Progenitor cell of endocrine pancreas (in vitro differentiated cells): ENCODE measurements at regions not wholly inside any gene's neighbourhood (a gene's known extent, or its start where the extent isn't known, plus 50 kb on each side); places are given as distances from the start of the nearest gene placed in this dataset.

Experiments used
- DNase-seq: peaks from one replicate; pipeline ENCODE4 v3.0.0; 2021; ENCODE audit warnings: low spot score; ENCODE audit not compliant: unreplicated experiment
- H3K27ac Mint-ChIP-seq: 2 replicates; pipeline ENCODE4 v1.8.0; 2021; ENCODE audit warnings: mild to moderate bottlenecking, moderate library complexity, mixed read lengths
- H3K27me3 Mint-ChIP-seq: 2 replicates; pipeline ENCODE4 v1.8.0; 2021; ENCODE audit warnings: mixed read lengths
- H3K36me3 Mint-ChIP-seq: 2 replicates; pipeline ENCODE4 v1.8.0; 2022; ENCODE audit warnings: mixed read lengths; ENCODE audit not compliant: insufficient read depth
- H3K4me1 Mint-ChIP-seq: 2 replicates; pipeline ENCODE4 v1.8.0; 2021; ENCODE audit warnings: low read depth, mixed read lengths
- H3K4me3 Mint-ChIP-seq: 2 replicates; pipeline ENCODE4 v1.8.0; 2021; ENCODE audit warnings: low read depth, mild to moderate bottlenecking, moderate library complexity, mixed read lengths
- H3K9me3 Mint-ChIP-seq: 2 replicates; pipeline ENCODE4 v1.8.0; 2021; ENCODE audit warnings: low read depth, mixed read lengths
- TF ChIP-seq, protein P1 (sequence below): fragments of 200-600 bp; sonication (generic); IDR thresholded peaks from one replicate; pipeline ENCODE4 v1.5.0; 2021; ENCODE audit warnings: antibody characterized with exemption, mild to moderate bottlenecking; ENCODE audit not compliant: unreplicated experiment

DNA sequence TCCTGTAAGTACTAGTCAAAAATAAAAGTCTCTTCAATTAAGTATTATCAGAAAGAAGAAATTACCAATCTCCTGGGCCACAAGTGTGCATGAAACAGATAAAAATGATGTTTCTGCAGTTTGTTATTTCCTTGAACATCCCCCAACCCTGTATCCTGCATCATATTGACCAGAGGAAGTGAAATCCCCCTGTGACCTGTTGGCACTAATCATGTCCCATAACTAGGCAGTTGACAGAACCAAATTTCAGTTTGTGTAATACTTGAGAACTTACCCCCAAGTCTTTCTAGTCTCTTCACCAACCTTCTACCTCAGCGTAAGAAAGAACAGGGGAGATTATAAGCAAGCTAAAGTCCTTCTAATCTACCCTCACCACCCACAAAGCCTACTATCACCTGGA lies 368.2 kb upstream of the PDE4D start:
- Mint-ChIP-seq H3K9me3 (no peaks in the 10 kb centered on the region), H3K4me3 (no peak overlapping the region), H3K27ac (no peak overlapping the region), H3K27me3 (peaks cover 5% of the 10 kb centered on the region), H3K36me3 (no peaks in the 10 kb centered on the region), H3K4me1 (peaks cover 8% of the 10 kb centered on the region)
- no peak for DNase-seq
- TF ChIP-seq, protein P1, sequence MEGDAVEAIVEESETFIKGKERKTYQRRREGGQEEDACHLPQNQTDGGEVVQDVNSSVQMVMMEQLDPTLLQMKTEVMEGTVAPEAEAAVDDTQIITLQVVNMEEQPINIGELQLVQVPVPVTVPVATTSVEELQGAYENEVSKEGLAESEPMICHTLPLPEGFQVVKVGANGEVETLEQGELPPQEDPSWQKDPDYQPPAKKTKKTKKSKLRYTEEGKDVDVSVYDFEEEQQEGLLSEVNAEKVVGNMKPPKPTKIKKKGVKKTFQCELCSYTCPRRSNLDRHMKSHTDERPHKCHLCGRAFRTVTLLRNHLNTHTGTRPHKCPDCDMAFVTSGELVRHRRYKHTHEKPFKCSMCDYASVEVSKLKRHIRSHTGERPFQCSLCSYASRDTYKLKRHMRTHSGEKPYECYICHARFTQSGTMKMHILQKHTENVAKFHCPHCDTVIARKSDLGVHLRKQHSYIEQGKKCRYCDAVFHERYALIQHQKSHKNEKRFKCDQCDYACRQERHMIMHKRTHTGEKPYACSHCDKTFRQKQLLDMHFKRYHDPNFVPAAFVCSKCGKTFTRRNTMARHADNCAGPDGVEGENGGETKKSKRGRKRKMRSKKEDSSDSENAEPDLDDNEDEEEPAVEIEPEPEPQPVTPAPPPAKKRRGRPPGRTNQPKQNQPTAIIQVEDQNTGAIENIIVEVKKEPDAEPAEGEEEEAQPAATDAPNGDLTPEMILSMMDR, result no peak

DNA sequence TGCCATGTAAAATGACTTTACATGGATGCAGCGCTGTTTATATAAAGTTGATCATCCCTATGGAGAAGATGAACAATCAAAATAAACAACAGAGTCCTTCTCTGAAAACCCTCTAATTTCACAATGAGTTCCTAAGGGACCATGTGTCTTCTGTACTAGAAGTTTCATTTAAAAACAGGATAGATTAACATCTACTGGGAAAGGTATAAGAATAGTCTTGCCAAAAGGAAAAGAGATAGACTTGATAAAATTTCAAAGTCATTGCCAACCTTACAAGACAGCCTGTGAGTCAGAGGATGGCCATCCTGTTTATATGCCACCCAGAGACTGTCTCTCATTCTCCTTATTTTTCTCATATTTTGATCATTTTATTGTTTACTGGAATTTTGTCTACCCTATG lies 367.1 kb upstream of the PDE4D start:
- no peaks in the 10 kb centered on the region for H3K36me3 Mint-ChIP-seq
- no peak overlapping the region for H3K4me3 Mint-ChIP-seq
- H3K9me3 Mint-ChIP-seq, result no peaks in the 10 kb centered on the region
- TF ChIP-seq, protein P1, result no peak
- peaks cover under 1% of the 10 kb centered on the region for H3K27me3 Mint-ChIP-seq
- H3K27ac Mint-ChIP-seq, result no peak overlapping the region
- H3K4me1 Mint-ChIP-seq, result peaks cover 3% of the 10 kb centered on the region
- no peak for DNase-seq

DNA sequence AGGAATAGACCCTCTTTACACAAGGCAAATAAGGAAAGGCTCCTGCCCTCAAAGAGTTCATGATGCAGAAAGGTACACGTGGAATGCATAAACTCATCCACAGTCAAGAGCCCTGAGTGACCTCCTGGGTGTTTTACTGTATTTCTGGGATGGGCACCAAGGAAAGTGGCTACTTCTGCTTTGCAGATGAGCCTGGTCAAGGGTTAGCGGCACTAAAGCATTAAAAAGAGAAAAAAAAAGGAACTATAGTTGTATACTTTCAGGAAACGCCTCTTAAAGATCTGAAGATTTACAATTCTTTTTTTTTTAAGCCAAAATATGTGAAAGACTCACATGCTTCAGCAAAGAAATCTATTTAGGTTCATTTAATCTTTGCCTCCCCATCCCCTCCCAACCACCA lies 366.2 kb upstream of the PDE4D start:
- Mint-ChIP-seq H3K36me3 (no peaks in the 10 kb centered on the region), H3K4me3 (no peak overlapping the region), H3K27me3 (no peaks in the 10 kb centered on the region), H3K27ac (no peak overlapping the region), H3K4me1 (no peaks in the 10 kb centered on the region), H3K9me3 (no peaks in the 10 kb centered on the region)
- TF ChIP-seq, protein P1, result no peak
- DNase-seq, result no peak

DNA sequence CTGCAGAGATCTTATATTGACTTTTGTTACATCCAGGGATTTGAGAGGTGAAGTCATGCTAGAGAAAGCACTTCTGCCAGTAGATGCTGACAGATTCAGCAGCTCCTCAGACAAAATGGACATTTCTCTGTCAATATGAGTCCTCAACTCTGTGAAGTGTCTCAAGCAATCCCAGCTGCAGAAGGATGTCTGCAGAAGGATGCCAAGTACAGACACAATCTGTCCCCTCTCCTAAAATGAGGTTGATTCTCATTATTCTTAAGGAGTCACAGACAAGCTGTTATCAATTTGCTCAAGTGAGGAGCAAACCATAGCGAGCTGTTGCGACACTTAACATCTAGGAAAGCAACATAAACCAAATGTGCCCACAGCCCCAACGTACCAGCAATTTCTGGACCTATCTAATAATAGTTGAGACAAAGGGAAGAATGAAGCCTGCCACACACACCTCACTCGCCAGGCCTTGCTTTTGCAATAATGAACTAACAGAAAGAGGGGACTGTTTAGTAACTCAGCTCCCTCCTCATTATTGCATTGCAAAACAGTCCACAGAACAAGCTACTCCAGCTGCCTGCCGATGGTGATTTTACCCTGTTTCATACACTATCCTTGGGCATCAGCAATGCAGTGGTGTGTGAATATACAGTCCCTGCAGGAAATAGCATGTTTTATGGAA lies 364.2 kb upstream of the PDE4D start:
- TF ChIP-seq, protein P1, result no peak
- Mint-ChIP-seq H3K27ac (no peak overlapping the region), H3K4me1 (no peaks in the 10 kb centered on the region), H3K4me3 (no peak overlapping the region), H3K36me3 (no peaks in the 10 kb centered on the region), H3K27me3 (no peaks in the 10 kb centered on the region), H3K9me3 (no peaks in the 10 kb centered on the region)
- no peak for DNase-seq

DNA sequence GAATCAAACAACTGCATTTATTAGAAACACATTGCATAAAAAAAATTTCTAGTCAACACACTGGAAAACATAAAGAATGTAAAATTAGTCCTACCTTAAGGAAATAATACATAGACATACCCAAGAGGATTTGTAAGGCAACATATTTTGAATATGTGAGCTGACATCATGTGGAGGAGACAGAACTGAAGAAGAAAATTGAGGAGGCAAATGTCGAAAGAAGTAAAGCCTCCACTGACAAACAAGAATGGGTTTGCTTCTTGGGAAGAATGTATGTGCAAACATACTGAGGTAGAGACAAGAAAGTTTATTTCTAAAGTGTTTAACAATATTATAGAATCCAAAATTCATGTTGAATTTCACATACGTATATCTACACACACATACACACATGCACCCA lies 363.0 kb upstream of the PDE4D start:
- DNase-seq, result no peak
- no peaks in the 10 kb centered on the region for H3K9me3 Mint-ChIP-seq

More for the DNA sequence above, 363.0 kb upstream of the PDE4D start:
- Mint-ChIP-seq H3K27ac (no peak overlapping the region), H3K4me1 (no peaks in the 10 kb centered on the region), H3K4me3 (no peak overlapping the region), H3K27me3 (no peaks in the 10 kb centered on the region), H3K36me3 (no peaks in the 10 kb centered on the region)
- TF ChIP-seq, protein P1, result no peak
